H9 (cell line): ENCODE measurements at regions not wholly inside any gene's neighbourhood (a gene's known extent, or its start where the extent isn't known, plus 50 kb on each side); places are given as distances from the start of the nearest gene placed in this dataset.

Experiments used
- DNase-seq: peaks from one replicate; pipeline ENCODE4 v3.0.0-alpha.2; 2017
- H2AFZ ChIP-seq: one replicate; pipeline ENCODE4 v1.6.1; 2013; ENCODE audit warnings: mild to moderate bottlenecking, low read length, control low read depth, moderate library complexity
- H2AK5ac ChIP-seq: 2 replicates; pipeline ENCODE4 v1.6.1; 2013; ENCODE audit warnings: low read length, control low read depth, mixed read lengths; ENCODE audit not compliant: insufficient read length
- H2BK120ac ChIP-seq: one replicate; pipeline ENCODE4 v1.6.1; 2013; ENCODE audit warnings: low read depth, mild to moderate bottlenecking, low read length, control low read depth, inconsistent platforms; ENCODE audit not compliant: poor library complexity, severe bottlenecking
- H2BK12ac ChIP-seq: 2 replicates; pipeline ENCODE4 v1.6.1; 2013; ENCODE audit warnings: low read length, control low read depth, mixed read lengths, low read depth; ENCODE audit not compliant: insufficient read length
- H2BK15ac ChIP-seq: 2 replicates; pipeline ENCODE4 v1.6.1; 2013; ENCODE audit warnings: low read depth, low read length, control low read depth
- H2BK20ac ChIP-seq: one replicate; pipeline ENCODE4 v1.6.1; 2013; ENCODE audit warnings: low read depth, mild to moderate bottlenecking, low read length, control low read depth, inconsistent platforms; ENCODE audit not compliant: poor library complexity, severe bottlenecking
- H2BK5ac ChIP-seq: 2 replicates; pipeline ENCODE4 v1.6.1; 2013; ENCODE audit warnings: low read length, control low read depth, mixed read lengths; ENCODE audit not compliant: insufficient read length
- H3K14ac ChIP-seq: 2 replicates; pipeline ENCODE4 v1.6.1; 2013; ENCODE audit warnings: low read length, control low read depth; ENCODE audit not compliant: insufficient read depth
- H3K18ac ChIP-seq: 2 replicates; pipeline ENCODE4 v1.6.1; 2013; ENCODE audit warnings: low read depth, mild to moderate bottlenecking, mixed read lengths, low read length, control low read depth; ENCODE audit not compliant: insufficient read length
- H3K23ac ChIP-seq: 2 replicates; pipeline ENCODE4 v1.6.1; 2013; ENCODE audit warnings: low read length, control low read depth, mixed read lengths, low read depth; ENCODE audit not compliant: insufficient read length
- H3K23me2 ChIP-seq: 2 replicates; pipeline ENCODE4 v1.6.1; 2013; ENCODE audit warnings: low read depth, mild to moderate bottlenecking, mixed read lengths, low read length, control low read depth; ENCODE audit not compliant: insufficient read length, poor library complexity, severe bottlenecking
- H3K27ac ChIP-seq: 2 replicates; pipeline ENCODE4 v1.5.1; 2013; ENCODE audit warnings: low read length, control low read depth, mixed read lengths, low read depth; ENCODE audit not compliant: insufficient read length
- H3K27me3 ChIP-seq: 2 replicates; pipeline ENCODE4 v1.6.1; 2013; ENCODE audit warnings: low read length, control low read depth, inconsistent platforms; ENCODE audit not compliant: insufficient read depth
- H3K4ac ChIP-seq: 2 replicates; pipeline ENCODE4 v1.6.1; 2013; ENCODE audit warnings: low read depth, mild to moderate bottlenecking, control low read depth, inconsistent platforms, low read length, moderate library complexity
- H3K4me1 ChIP-seq: 2 replicates; pipeline ENCODE4 v1.6.1; 2013; ENCODE audit warnings: low read length, control low read depth, inconsistent platforms; ENCODE audit not compliant: insufficient read depth
- H3K4me2 ChIP-seq: 2 replicates; pipeline ENCODE4 v1.6.1; 2013; ENCODE audit warnings: low read length, control low read depth, mixed read lengths; ENCODE audit not compliant: insufficient read length, insufficient read depth
- H3K56ac ChIP-seq: 2 replicates; pipeline ENCODE4 v1.6.1; 2013; ENCODE audit warnings: low read depth, mild to moderate bottlenecking, mixed read lengths, low read length, control low read depth; ENCODE audit not compliant: insufficient read length
- H3K79me1 ChIP-seq: 2 replicates; pipeline ENCODE4 v1.6.1; 2013; ENCODE audit warnings: low read depth, mild to moderate bottlenecking, moderate library complexity, low read length, control low read depth, inconsistent platforms; ENCODE audit not compliant: insufficient read depth, poor library complexity, severe bottlenecking
- H3K79me2 ChIP-seq: 2 replicates; pipeline ENCODE4 v1.6.1; 2013; ENCODE audit warnings: low read length, control low read depth, inconsistent platforms; ENCODE audit not compliant: insufficient read depth
- H3K9ac ChIP-seq: 2 replicates; pipeline ENCODE4 v1.6.1; 2013; ENCODE audit warnings: low read length, control low read depth, mixed read lengths; ENCODE audit not compliant: insufficient read length; ENCODE audit errors: extremely low read depth
- H3K9me3 ChIP-seq: one replicate; pipeline ENCODE4 v1.6.1; 2013; ENCODE audit warnings: low read depth, low read length, inconsistent platforms; ENCODE audit not compliant: control insufficient read depth
- H3T11ph ChIP-seq: one replicate; pipeline ENCODE4 v1.6.1; 2013; ENCODE audit warnings: mild to moderate bottlenecking, low read length, control low read depth, inconsistent platforms
- H4K20me1 ChIP-seq: one replicate; pipeline ENCODE4 v1.6.1; 2013; ENCODE audit not compliant: control insufficient read depth, insufficient read length, insufficient read depth
- H4K5ac ChIP-seq: 2 replicates; pipeline ENCODE4 v1.6.1; 2013; ENCODE audit warnings: low read depth, mild to moderate bottlenecking, mixed read lengths, low read length, control low read depth; ENCODE audit not compliant: insufficient read length
- H4K8ac ChIP-seq: replicated peaks from 2 replicates; pipeline ENCODE4 v1.6.1; 2013; ENCODE audit warnings: low read length, control low read depth, mixed read lengths, low read depth; ENCODE audit not compliant: insufficient read length
- H4K91ac ChIP-seq: 2 replicates; pipeline ENCODE4 v1.6.1; 2013; ENCODE audit warnings: low read depth, mild to moderate bottlenecking, moderate library complexity, mixed read lengths, low read length, control low read depth; ENCODE audit not compliant: insufficient read length
- H3K27ac Mint-ChIP-seq, 3 experiments: 2 replicates in 2 of 3; 3 replicates in 1 of 3; pipeline ENCODE4 v1.8.0; 2020 to 2021; ENCODE audit warnings: mixed read lengths in 3 of 3, mild to moderate bottlenecking in 1 of 3, moderate library complexity in 1 of 3
- H3K27me3 Mint-ChIP-seq: 2 replicates; pipeline ENCODE4 v1.8.0; 2021; ENCODE audit warnings: low read depth, mild to moderate bottlenecking, moderate library complexity, mixed read lengths
- H3K36me3 Mint-ChIP-seq, 3 experiments: 2 replicates in 2 of 3; 3 replicates in 1 of 3; pipeline ENCODE4 v1.8.0; 2020 to 2021; ENCODE audit warnings: low read depth in 3 of 3, mixed read lengths in 3 of 3; ENCODE audit not compliant: insufficient read depth in 1 of 3
- H3K4me1 Mint-ChIP-seq, 2 experiments: 2 replicates each; pipeline ENCODE4 v1.8.0; 2020; ENCODE audit warnings: mixed read lengths in 2 of 2
- H3K4me3 Mint-ChIP-seq, 2 experiments: 2 replicates in 1 of 2; 3 replicates in 1 of 2; pipeline ENCODE4 v1.8.0; 2020 to 2021; ENCODE audit warnings: mild to moderate bottlenecking in 2 of 2, mixed read lengths in 2 of 2, moderate library complexity in 1 of 2
- H3K9me3 Mint-ChIP-seq, 2 experiments: 2 replicates in 1 of 2; 3 replicates in 1 of 2; pipeline ENCODE4 v1.8.0; 2020; ENCODE audit warnings: mild to moderate bottlenecking in 2 of 2, mixed read lengths in 2 of 2, moderate library complexity in 1 of 2
- WGBS: extraction: QIAGEN DNeasy Blood & Tissue Kit; methylation state at CpG from one replicate; pipeline ENCODE4 v1.1.7; 2013; ENCODE audit warnings: missing lambda C conversion rate, low lambda C conversion rate, mixed read lengths; ENCODE audit not compliant: insufficient read length; ENCODE audit errors: extremely low coverage; 5-methylcytosine and 5-hydroxymethylcytosine counted together
- TF ChIP-seq, protein P1 (sequence below): fragments of 200-600 bp; sonication (generic); conservative IDR thresholded peaks from 3 replicates; pipeline ENCODE4 v1.8.0; 2021; ENCODE audit warnings: antibody characterized with exemption, mild to moderate bottlenecking

DNA sequence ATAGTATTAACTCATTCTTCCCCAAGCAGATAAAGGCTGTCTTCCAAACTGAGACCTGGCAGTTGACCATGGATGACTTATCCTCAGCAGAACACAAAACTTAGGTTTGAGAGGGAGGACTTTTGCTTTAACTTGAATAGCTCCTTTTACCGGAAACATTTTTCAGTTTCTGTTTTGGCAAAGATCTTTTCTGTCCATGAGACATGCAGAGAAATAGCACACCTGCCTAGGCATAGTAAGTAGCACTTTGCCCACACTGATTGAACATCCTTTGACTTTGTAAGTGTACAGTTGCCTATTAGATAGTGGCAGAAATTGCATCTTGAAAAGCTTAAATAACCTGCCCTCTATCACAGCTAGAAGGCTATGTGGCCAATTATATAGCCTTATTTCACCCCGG is 1962.5 kb downstream of the MRPL39 start:
- no peak overlapping the region for H2BK5ac ChIP-seq
- H3K4me1 ChIP-seq: no peaks in the 10 kb centered on the region
- H3K4ac ChIP-seq: no peak overlapping the region
- DNase-seq: no peak
- H2BK12ac ChIP-seq: no peak overlapping the region
- H2BK120ac ChIP-seq: no peak overlapping the region
- H3K27me3 ChIP-seq: no peaks in the 10 kb centered on the region
- Mint-ChIP-seq H3K27ac (no peak overlapping the region), H3K27me3 (peaks cover 2% of the 10 kb centered on the region; the same call in 1 of the 2 replicates), H3K4me1 (no peaks in the 10 kb centered on the region), H3K4me3 (no peak overlapping the region), H3K9me3 (peaks cover 23 to 57% of the 10 kb centered on the region in 2 experiments), H3K36me3 (peaks cover 0 to 5% (median 4%) of the 10 kb centered on the region in 3 experiments; a peak in 5 of 7 replicates)
- H3K14ac ChIP-seq: no peak overlapping the region
- no peak overlapping the region for H3T11ph ChIP-seq
- H2BK15ac ChIP-seq: no peak overlapping the region
- H3K27ac ChIP-seq: no peak overlapping the region
- H3K4me2 ChIP-seq: no peak overlapping the region
- TF ChIP-seq, protein P1, sequence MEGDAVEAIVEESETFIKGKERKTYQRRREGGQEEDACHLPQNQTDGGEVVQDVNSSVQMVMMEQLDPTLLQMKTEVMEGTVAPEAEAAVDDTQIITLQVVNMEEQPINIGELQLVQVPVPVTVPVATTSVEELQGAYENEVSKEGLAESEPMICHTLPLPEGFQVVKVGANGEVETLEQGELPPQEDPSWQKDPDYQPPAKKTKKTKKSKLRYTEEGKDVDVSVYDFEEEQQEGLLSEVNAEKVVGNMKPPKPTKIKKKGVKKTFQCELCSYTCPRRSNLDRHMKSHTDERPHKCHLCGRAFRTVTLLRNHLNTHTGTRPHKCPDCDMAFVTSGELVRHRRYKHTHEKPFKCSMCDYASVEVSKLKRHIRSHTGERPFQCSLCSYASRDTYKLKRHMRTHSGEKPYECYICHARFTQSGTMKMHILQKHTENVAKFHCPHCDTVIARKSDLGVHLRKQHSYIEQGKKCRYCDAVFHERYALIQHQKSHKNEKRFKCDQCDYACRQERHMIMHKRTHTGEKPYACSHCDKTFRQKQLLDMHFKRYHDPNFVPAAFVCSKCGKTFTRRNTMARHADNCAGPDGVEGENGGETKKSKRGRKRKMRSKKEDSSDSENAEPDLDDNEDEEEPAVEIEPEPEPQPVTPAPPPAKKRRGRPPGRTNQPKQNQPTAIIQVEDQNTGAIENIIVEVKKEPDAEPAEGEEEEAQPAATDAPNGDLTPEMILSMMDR: no peak
- H3K79me2 ChIP-seq: no peaks in the 10 kb centered on the region
- no peak overlapping the region for H3K9ac ChIP-seq
- no CpG with 5 or more reads among the region's 2 CpGs for WGBS
- H2AK5ac ChIP-seq: no peak overlapping the region
- no peak overlapping the region for H3K56ac ChIP-seq
- no peaks in the 10 kb centered on the region for H3K9me3 ChIP-seq
- H4K5ac ChIP-seq: no peak overlapping the region
- H2AFZ ChIP-seq: no peak overlapping the region
- no peak overlapping the region for H4K91ac ChIP-seq
- no peak overlapping the region for H3K18ac ChIP-seq
- H3K23ac ChIP-seq: no peak overlapping the region
- H4K8ac ChIP-seq: no peak overlapping the region
- H3K23me2 ChIP-seq: no peaks in the 10 kb centered on the region
- no peaks in the 10 kb centered on the region for H3K79me1 ChIP-seq
- H4K20me1 ChIP-seq: no peaks in the 10 kb centered on the region
- H2BK20ac ChIP-seq: no peak overlapping the region
